ENCODE measurements at regions not wholly inside any gene's neighbourhood (a gene's known extent, or its start where the extent isn't known, plus 50 kb on each side); places are given as distances from the start of the nearest gene placed in this dataset.
"Not testable (repeated sequence)": the region's sequence is repeated elsewhere in the genome, so short reads cannot be mapped to it uniquely, and the experiment has no call there.

- no peak overlapping the region for H3K4me3 Mint-ChIP-seq (ENCODE audit: unreplicated experiment)
- H3K27ac Mint-ChIP-seq (ENCODE audit: unreplicated experiment): no peak overlapping the region
- no peaks in the 10 kb centered on the region for H3K4me1 Mint-ChIP-seq (ENCODE audit: unreplicated experiment)
- no peak for DNase-seq (ENCODE audit: extremely low spot score, unreplicated experiment)
- no peaks in the 10 kb centered on the region for H3K36me3 Mint-ChIP-seq (ENCODE audit: unreplicated experiment)
- H3K27me3 Mint-ChIP-seq (ENCODE audit: unreplicated experiment): peaks cover 4% of the 10 kb centered on the region
- TF ChIP-seq CTCF (IDR thresholded peaks at IDR 0.05): no peak
- H3K9me3 Mint-ChIP-seq (ENCODE audit: unreplicated experiment): no peaks in the 10 kb centered on the region
These were observed 303.4 kb upstream of the EXOC2 start for GRCh38 chr6:996271-996852.

GRCh38 chr6:991192-991591, 298.3 kb upstream of the EXOC2 start:
- Mint-ChIP-seq H3K4me3 (ENCODE audit: unreplicated experiment) (no peak overlapping the region), H3K36me3 (ENCODE audit: unreplicated experiment) (no peaks in the 10 kb centered on the region)

GRCh38 chr6:984031-984430, 291.1 kb upstream of the EXOC2 start:
- Mint-ChIP-seq H3K9me3 (ENCODE audit: unreplicated experiment) (peaks cover 3% of the 10 kb centered on the region), H3K27me3 (ENCODE audit: unreplicated experiment) (peaks cover 12% of the 10 kb centered on the region), H3K4me1 (ENCODE audit: unreplicated experiment) (no peaks in the 10 kb centered on the region), H3K27ac (ENCODE audit: unreplicated experiment) (no peak overlapping the region), H3K4me3 (ENCODE audit: unreplicated experiment) (no peak overlapping the region), H3K36me3 (ENCODE audit: unreplicated experiment) (no peaks in the 10 kb centered on the region)
- DNase-seq (ENCODE audit: extremely low spot score, unreplicated experiment): no peak
- TF ChIP-seq CTCF (IDR thresholded peaks at IDR 0.05): no peak

More at GRCh38 chr6:991192-991591, 298.3 kb upstream of the EXOC2 start:
- Mint-ChIP-seq H3K27ac (ENCODE audit: unreplicated experiment) (no peak overlapping the region), H3K27me3 (ENCODE audit: unreplicated experiment) (peaks cover 14% of the 10 kb centered on the region), H3K9me3 (ENCODE audit: unreplicated experiment) (peaks cover 7% of the 10 kb centered on the region), H3K4me1 (ENCODE audit: unreplicated experiment) (no peaks in the 10 kb centered on the region)
- TF ChIP-seq CTCF (IDR thresholded peaks at IDR 0.05): no peak
- DNase-seq (ENCODE audit: extremely low spot score, unreplicated experiment): no peak

GRCh38 chr6:978937-979685, 286.2 kb upstream of the EXOC2 start:
- DNase-seq (ENCODE audit: extremely low spot score, unreplicated experiment): no peak

GRCh38 chr6:977226-977625, 284.3 kb upstream of the EXOC2 start:
- not testable (repeated sequence) for H3K4me3 Mint-ChIP-seq (ENCODE audit: unreplicated experiment); H3K36me3 Mint-ChIP-seq (ENCODE audit: unreplicated experiment); DNase-seq (ENCODE audit: extremely low spot score, unreplicated experiment); H3K27ac Mint-ChIP-seq (ENCODE audit: unreplicated experiment); H3K4me1 Mint-ChIP-seq (ENCODE audit: unreplicated experiment); H3K27me3 Mint-ChIP-seq (ENCODE audit: unreplicated experiment)
- peaks cover 28% of the 10 kb centered on the region for H3K9me3 Mint-ChIP-seq (ENCODE audit: unreplicated experiment)

More at GRCh38 chr6:978937-979685, 286.2 kb upstream of the EXOC2 start:
- H3K9me3 Mint-ChIP-seq (ENCODE audit: unreplicated experiment): peaks cover 28% of the 10 kb centered on the region
- TF ChIP-seq CTCF (IDR thresholded peaks at IDR 0.05): no peak
- no peak overlapping the region for H3K4me3 Mint-ChIP-seq (ENCODE audit: unreplicated experiment)
- H3K4me1 Mint-ChIP-seq (ENCODE audit: unreplicated experiment): no peaks in the 10 kb centered on the region
- no peaks in the 10 kb centered on the region for H3K36me3 Mint-ChIP-seq (ENCODE audit: unreplicated experiment)
- no peak overlapping the region for H3K27ac Mint-ChIP-seq (ENCODE audit: unreplicated experiment)
- peaks cover 2% of the 10 kb centered on the region for H3K27me3 Mint-ChIP-seq (ENCODE audit: unreplicated experiment)

Data from osteocyte (in vitro differentiated cells).